ENCODE measurements at regions not wholly inside any gene's neighbourhood (a gene's known extent, or its start where the extent isn't known, plus 50 kb on each side); places are given as distances from the start of the nearest gene placed in this dataset.
"Not testable (repeated sequence)": the region's sequence is repeated elsewhere in the genome, so short reads cannot be mapped to it uniquely, and the experiment has no call there.

DNA sequence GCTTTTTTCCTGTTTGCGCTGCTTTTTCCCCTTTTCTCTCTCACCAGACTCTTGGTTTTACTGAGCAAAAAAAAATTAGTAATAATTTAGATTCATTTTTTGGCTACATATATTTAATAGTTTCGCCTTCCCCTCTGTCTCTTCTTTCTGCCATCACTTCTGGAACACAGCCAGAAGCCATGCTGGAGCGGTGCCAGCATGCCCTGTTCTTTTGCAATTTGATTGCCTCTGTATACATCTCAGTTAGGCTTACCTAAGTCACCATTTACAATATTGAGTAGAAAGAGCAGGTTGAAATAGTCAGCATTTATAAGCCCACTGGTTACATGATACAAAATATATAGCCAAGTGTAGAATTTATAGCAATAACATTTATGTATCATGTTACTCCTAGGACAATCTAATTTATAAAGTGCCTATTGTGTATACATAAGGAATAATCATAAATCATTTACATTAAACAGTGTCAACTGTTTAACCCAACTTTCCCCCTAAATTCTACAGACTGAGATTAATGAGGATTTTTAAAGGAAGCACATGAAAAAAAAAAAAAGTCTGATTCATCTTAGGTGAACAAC, 413.8 kb upstream of the SOX5 start:
- DNase-seq (ENCODE audit: low read depth in 2 of 2), result no peak

- DNase-seq (ENCODE audit: low read depth in 2 of 2), result no peak
Observed at GRCh38 chr12:24361877-24362580, 412.6 kb upstream of the SOX5 start.

DNA sequence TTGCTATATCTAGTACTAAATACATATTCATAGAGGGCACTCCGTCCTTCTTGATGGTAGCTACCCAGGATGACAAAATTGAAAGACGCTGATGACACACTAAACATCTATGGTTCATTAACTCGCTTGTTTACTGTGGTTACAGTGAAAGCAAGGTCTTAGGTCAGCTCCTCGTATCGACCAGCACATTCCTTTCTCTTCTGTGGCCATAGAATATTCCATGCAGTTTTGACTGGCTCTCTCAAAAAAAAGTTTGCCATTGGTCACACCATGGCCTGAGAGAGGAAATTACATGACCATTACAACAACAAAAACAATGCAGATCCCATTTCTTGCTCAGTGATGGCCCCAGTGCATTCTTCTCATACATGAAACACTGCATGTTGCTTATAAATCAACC, 411.4 kb upstream of the SOX5 start:
- DNase-seq (ENCODE audit: low read depth in 2 of 2), result no peak

DNA sequence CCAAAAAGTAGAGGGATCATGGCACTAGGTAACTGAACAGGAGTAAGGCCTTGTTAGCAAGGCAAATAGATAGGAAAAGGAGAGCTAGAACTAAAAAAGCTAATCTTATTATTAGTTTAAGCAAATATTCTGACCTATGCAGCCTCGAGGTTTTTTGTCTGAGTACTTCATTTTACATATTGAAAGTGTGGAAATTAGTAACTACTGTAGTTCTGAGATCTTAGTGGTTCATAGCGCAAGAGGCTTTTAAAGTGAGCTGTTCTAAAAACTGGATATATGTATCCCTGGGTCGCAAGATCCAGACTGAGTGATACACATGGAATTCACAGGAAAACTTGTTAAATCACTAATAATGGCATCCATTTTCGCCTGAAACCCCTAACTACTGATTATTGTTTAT, 411.0 kb upstream of the SOX5 start:
- DNase-seq (ENCODE audit: low read depth in 2 of 2), result no peak

- DNase-seq (ENCODE audit: low read depth in 2 of 2), result no peak
Observed at GRCh38 chr12:24360057-24360456, 410.6 kb upstream of the SOX5 start.

- no peak for DNase-seq (ENCODE audit: low read depth in 2 of 2)
Observed at GRCh38 chr12:24359418-24359817, 409.9 kb upstream of the SOX5 start.

DNA sequence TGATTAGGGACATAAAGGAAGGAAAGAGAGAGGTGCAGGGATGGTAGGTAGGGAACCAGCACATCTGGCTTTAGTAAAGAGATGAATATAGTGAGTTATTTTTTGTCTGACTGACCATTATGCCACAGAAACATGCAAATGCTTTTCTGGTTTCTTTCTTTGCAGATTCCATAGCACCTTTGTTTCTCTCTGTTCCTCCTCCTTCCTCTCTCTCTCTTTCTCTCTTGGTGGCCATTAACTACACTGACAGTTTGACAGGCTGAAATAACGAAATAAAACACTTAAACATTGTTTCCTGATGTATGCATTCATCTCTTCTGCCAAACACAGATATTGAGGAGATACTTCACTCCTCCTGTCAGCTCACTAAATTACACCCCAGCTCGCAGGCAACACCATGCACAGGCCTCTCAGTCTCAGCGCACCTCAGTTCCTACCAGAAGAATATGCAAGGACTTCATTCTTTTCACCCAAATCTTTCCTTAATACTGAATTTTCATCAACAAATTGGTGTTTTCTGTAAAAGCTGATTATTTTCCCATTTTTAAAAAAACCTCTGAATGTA, 406.9 kb upstream of the SOX5 start:
- no peak for DNase-seq (ENCODE audit: low read depth in 2 of 2)

DNA sequence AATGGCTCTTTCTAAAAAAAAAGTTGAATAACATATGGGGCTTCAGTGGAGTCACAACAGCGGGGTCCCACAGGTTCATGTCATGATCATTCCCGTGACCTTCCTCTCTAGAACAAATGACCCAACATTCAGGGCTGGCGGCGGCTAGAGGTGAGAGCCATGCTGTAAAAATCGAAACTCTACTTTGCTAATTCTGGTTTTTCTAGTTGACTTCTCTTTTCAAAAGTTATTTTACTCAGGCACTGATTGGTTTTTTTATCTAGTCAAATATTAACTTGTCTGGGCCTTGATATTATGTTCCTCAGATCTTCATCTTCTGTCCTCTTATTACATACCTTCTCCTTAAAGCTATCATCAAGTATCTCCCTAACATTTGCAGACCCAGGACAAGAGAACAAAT, 402.9 kb upstream of the SOX5 start:
- DNase-seq (ENCODE audit: low read depth in 2 of 2), result no peak

- no peak for DNase-seq (ENCODE audit: low read depth in 2 of 2)
Observed at GRCh38 chr12:24349051-24349799, 399.8 kb upstream of the SOX5 start.

GRCh38 chr12:24348180-24348579, 398.7 kb upstream of the SOX5 start:
- not testable (repeated sequence) for DNase-seq (ENCODE audit: low read depth in 2 of 2)

DNA sequence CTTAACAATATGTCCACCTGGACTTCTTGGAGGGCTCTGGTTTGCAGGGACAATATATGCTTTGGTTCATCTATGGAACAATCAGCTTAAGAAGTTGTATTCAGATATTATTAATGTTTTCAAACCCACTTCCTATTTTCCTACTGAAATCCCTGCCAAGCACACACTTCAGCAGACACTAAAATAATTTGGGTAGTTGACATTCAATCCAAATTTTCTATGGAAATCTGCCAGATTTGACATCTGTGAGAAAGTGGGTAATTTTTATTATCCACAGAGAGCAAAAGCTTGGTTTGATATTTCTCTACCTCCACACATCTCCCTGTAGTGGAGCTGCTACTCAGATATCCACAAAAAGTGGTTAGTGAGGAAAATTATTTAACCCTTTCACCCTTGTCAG, 378.8 kb upstream of the SOX5 start:
- DNase-seq (ENCODE audit: low read depth in 2 of 2), result no peak

- DNase-seq (ENCODE audit: low read depth in 2 of 2), result no peak
Observed at GRCh38 chr12:24325331-24325730, 375.9 kb upstream of the SOX5 start.

DNA sequence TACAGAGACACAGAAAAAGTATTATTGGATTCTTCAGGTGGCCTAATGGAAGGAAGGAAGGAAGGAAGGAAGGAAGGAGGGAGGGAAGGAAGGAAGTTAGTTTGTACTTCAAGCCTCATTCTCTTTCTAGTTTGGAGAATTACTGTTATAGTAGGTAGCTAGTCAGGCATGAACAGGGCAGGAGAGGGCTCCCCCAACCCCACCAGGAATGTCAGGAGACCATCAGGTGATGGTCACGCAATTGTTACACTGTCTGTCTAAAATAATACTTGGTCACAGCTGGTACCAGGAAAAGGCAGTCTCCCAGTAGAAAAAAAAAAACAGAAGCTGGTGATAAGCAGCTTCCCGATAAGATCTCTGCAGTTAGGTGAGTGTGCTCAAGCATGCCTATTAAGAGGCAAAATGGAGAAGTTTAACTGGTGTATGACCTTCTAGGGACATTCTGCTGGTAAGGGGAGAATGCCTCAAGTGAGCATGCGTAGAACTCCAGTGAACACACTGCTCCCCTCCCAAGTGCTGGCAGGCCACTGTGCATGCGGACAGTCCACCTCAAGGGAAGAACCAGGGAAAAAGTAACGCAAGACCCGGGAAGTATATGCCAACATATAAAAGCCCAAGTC, 358.4 kb upstream of the SOX5 start:
- no peak for DNase-seq (ENCODE audit: low read depth in 2 of 2)

DNA sequence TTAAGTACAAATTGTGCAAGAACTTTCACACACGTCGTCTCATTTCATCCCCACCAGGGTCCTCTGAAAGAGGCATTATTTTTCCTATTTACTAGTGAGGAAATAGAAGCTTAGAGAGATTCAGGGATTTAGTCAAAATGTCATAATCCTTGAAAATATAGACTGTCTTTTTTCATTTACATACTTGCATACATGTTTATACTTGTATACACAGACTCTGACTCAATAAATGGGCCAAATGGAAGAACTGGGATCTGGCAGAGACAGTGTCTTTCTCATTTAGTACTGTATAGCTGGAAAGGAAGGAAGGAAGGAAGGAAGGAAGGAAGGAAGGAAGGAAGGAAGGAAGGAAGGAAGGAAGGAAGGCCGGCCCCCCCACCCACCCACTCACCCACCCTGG, 357.7 kb upstream of the SOX5 start:
- no peak for DNase-seq (ENCODE audit: low read depth in 2 of 2)

GRCh38 chr12:24306001-24306400, 356.5 kb upstream of the SOX5 start:
- no peak for DNase-seq (ENCODE audit: low read depth in 2 of 2)

GRCh38 chr12:24304285-24304684, 354.8 kb upstream of the SOX5 start:
- no peak for DNase-seq (ENCODE audit: low read depth in 2 of 2)

DNA sequence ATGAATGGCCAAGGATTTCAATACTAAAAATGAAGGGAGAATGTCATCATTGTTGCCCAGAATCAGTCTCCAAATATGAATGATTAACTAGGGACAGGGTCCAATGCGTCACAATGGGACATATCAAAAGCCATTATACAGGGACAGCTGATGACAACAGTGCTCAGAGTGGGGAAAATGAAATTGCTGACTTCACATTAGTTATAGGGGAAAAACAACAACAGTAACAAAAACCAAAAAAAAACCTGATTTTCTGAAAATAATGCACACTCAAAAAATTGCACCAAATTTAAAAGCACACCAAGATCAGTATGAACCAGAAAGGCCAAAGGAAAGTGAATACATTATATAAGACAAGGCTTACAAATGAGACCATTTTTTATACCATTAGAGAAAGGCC, 353.2 kb upstream of the SOX5 start:
- DNase-seq (ENCODE audit: low read depth in 2 of 2), result no peak

DNA sequence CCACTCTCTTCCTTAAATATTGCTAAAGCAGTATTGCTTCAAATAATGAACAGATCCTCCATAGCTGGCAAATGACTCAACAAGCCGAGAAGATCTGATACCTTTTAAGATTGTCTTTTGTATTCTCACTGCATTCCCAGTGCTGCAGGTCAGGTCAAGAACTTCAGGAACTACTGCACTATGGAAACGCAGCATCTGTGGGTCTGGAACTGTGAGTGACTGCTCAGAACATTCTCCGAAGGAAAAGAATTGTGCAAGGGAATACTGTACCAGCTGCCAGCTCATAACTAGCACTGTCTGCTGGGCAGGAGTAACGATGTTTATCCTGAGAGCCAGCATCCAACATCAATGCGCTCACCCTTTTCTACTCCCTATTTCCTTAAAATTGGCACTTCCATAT, 348.0 kb upstream of the SOX5 start:
- DNase-seq (ENCODE audit: low read depth in 2 of 2), result no peak

- DNase-seq (ENCODE audit: low read depth in 2 of 2), result no peak
Observed at GRCh38 chr12:24293549-24293948, 344.1 kb upstream of the SOX5 start.

GRCh38 chr12:24287963-24288362, 338.5 kb upstream of the SOX5 start:
- no peak for DNase-seq (ENCODE audit: low read depth in 2 of 2)

DNA sequence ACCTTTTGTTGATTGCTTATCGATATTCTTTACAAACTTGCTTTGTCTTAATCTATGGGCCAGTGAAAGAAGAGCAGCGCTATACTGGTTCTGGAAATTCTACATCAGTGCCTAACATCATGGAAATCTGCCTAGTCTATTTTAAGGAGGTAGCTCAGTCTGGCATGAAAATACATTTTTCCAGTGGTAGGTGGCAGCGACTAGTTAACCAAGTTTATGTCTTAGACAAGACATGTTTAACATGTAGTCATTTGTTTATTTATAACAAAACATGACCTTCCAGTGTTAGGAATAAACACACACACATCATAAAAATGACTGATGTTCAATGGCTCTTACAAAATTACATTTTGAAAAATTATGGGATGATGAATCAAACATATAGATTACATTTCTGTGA, 336.0 kb upstream of the SOX5 start:
- DNase-seq (ENCODE audit: low read depth in 2 of 2), result no peak

DNA sequence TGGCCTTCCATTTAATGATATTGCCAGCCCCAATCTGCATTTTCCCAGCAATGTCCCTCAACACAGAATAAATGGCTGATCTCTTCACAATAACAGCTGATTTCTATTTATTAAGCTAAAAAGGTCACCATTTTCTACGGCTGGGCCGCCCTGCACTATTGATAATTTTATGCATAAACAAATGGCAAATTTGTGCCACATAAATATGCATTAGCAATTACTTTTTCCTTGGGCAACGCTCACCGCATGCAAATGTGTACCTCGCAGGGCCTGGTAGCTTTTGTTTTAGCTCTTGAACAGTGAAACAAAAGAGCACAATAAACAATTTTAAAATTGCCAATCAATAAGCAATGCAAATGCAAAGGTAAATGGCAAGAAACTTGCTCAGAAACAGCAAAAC, 331.9 kb upstream of the SOX5 start:
- no peak for DNase-seq (ENCODE audit: low read depth in 2 of 2)

Data from stimulated activated CD8-positive, alpha-beta memory T cell treated with anti-CD3 and anti-CD28 coated beads, Interleukin-7, amount 100 ng/mL, for 4 hours (primary cell).